GM21423 (cell line): ENCODE measurements at regions not wholly inside any gene's neighbourhood (a gene's known extent, or its start where the extent isn't known, plus 50 kb on each side); places are given as distances from the start of the nearest gene placed in this dataset.
"Not testable (repeated sequence)": the region's sequence is repeated elsewhere in the genome, so short reads cannot be mapped to it uniquely, and the experiment has no call there.

Source experiments
- ATAC-seq: cut with Tn5 transposase; IDR thresholded peaks from one replicate; pipeline ENCODE4 v1.9.1; 2021; ENCODE audit warnings: mild to moderate bottlenecking, moderate library complexity; ENCODE audit not compliant: unreplicated experiment

GRCh38 chr6:128739112-128739511, 143.8 kb upstream of the LAMA2 start:
- no peak for ATAC-seq

GRCh38 chr6:128738112-128738511, 144.8 kb upstream of the LAMA2 start:
- ATAC-seq, result peak; percentile 68

GRCh38 chr6:128736780-128737179, 146.2 kb upstream of the LAMA2 start:
- no peak for ATAC-seq

GRCh38 chr6:128731249-128732165, 151.4 kb upstream of the LAMA2 start:
- peak; percentile 72 for ATAC-seq

- ATAC-seq, result no peak
Measured at GRCh38 chr6:128727500-128727899, 155.4 kb upstream of the LAMA2 start.

GRCh38 chr6:128725271-128726233, 157.4 kb upstream of the LAMA2 start:
- ATAC-seq, result peak; percentile 55

- no peak for ATAC-seq
Measured at GRCh38 chr6:128724738-128725137, 158.2 kb upstream of the LAMA2 start.

GRCh38 chr6:128723667-128724066, 159.3 kb upstream of the LAMA2 start:
- ATAC-seq, result no peak

GRCh38 chr6:128720891-128721290, 162.0 kb upstream of the LAMA2 start:
- ATAC-seq, result no peak

GRCh38 chr6:128719786-128720185, 163.2 kb upstream of the LAMA2 start:
- ATAC-seq, result no peak

- ATAC-seq, result no peak
Measured at GRCh38 chr6:128713461-128713860, 169.5 kb upstream of the LAMA2 start.

GRCh38 chr6:128712898-128713297, 170.0 kb upstream of the LAMA2 start:
- ATAC-seq, result no peak

- ATAC-seq, result no peak
Measured at GRCh38 chr6:128711149-128711548, 171.8 kb upstream of the LAMA2 start.

- no peak for ATAC-seq
Measured at GRCh38 chr6:128710315-128710714, 172.6 kb upstream of the LAMA2 start.

GRCh38 chr6:128704601-128705000, 178.3 kb upstream of the LAMA2 start:
- no peak for ATAC-seq

GRCh38 chr6:128703794-128704193, 179.1 kb upstream of the LAMA2 start:
- not testable (repeated sequence) for ATAC-seq

- ATAC-seq, result no peak
Measured at GRCh38 chr6:128696691-128697689, 176.6 kb upstream of the PTPRK start.

GRCh38 chr6:128694303-128695009, 174.1 kb upstream of the PTPRK start:
- peak; percentile 97 for ATAC-seq

- ATAC-seq, result no peak
Measured at GRCh38 chr6:128690063-128690462, 169.7 kb upstream of the PTPRK start.

- ATAC-seq, result peak; percentile 65
Measured at GRCh38 chr6:128686084-128686483, 165.7 kb upstream of the PTPRK start.
